ENCODE measurements at regions not wholly inside any gene's neighbourhood (a gene's known extent, or its start where the extent isn't known, plus 50 kb on each side); places are given as distances from the start of the nearest gene placed in this dataset.

GRCh38 chr10:128963211-128964099 is 503.6 kb upstream of the MGMT start:
- Histone ChIP-seq H4K20me1 (ENCODE audit: low read depth) (no peaks in the 10 kb centered on the region), H3K4me2 (no peak overlapping the region), H3F3A (ENCODE audit: low read depth) (no peaks in the 10 kb centered on the region), H3K9ac (no peak overlapping the region), H3K27ac (no peak overlapping the region), H3K79me2 (ENCODE audit: low read depth) (no peaks in the 10 kb centered on the region), H3K9me3 (ENCODE audit: low read depth) (no peaks in the 10 kb centered on the region), H3K27me3 (no peaks in the 10 kb centered on the region), H3K36me3 (no peaks in the 10 kb centered on the region), H3K4me1 (no peaks in the 10 kb centered on the region), H2AFZ (replicated peaks) (no peak overlapping the region), H3K4me3 (no peak overlapping the region)
- no peak overlapping the region for H3K27ac Mint-ChIP-seq
- H3K27me3 Mint-ChIP-seq (ENCODE audit: insufficient read depth, low read depth) = peaks cover 4% of the 10 kb centered on the region
- no peak overlapping the region for H3K4me3 Mint-ChIP-seq
- TF ChIP-seq EZH2phosphoT487 (IDR thresholded peaks at IDR 0.05) (no peak), EZH2 (IDR thresholded peaks at IDR 0.05) (no peak), CTCF (IDR thresholded peaks at IDR 0.05) (no peak)
- peaks cover 3% of the 10 kb centered on the region for H3K9me3 Mint-ChIP-seq
- no peak for DNase-seq (ENCODE audit: low spot score)
- no peaks in the 10 kb centered on the region for H3K36me3 Mint-ChIP-seq
- peaks cover 7% of the 10 kb centered on the region for H3K4me1 Mint-ChIP-seq

GRCh38 chr10:128964100-128964403 is 503.0 kb upstream of the MGMT start:
- no peak overlapping the region for H3K27ac ChIP-seq
- Mint-ChIP-seq H3K27me3 (ENCODE audit: insufficient read depth, low read depth) (peaks cover 4% of the 10 kb centered on the region), H3K27ac (no peak overlapping the region), H3K36me3 (no peaks in the 10 kb centered on the region), H3K4me3 (no peak overlapping the region), H3K4me1 (peaks cover 1% of the 10 kb centered on the region), H3K9me3 (peaks cover 3% of the 10 kb centered on the region)
- no peaks in the 10 kb centered on the region for H3K9me3 ChIP-seq (ENCODE audit: low read depth)
- no peaks in the 10 kb centered on the region for H3K36me3 ChIP-seq
- no peak overlapping the region for H3K4me2 ChIP-seq
- H3F3A ChIP-seq (ENCODE audit: low read depth) = no peaks in the 10 kb centered on the region
- no peaks in the 10 kb centered on the region for H3K27me3 ChIP-seq
- H3K9ac ChIP-seq = no peak overlapping the region
- no peaks in the 10 kb centered on the region for H4K20me1 ChIP-seq (ENCODE audit: low read depth)
- H3K4me3 ChIP-seq = no peak overlapping the region
- TF ChIP-seq EZH2phosphoT487 (IDR thresholded peaks at IDR 0.05) = no peak
- TF ChIP-seq CTCF (IDR thresholded peaks at IDR 0.05) = no peak
- TF ChIP-seq EZH2 (IDR thresholded peaks at IDR 0.05) = no peak
- no peaks in the 10 kb centered on the region for H3K79me2 ChIP-seq (ENCODE audit: low read depth)
- H3K4me1 ChIP-seq = no peaks in the 10 kb centered on the region
- no peak overlapping the region for H2AFZ ChIP-seq (replicated peaks)
- DNase-seq (ENCODE audit: low spot score) = no peak

GRCh38 chr10:128967980-128968756 is 498.9 kb upstream of the MGMT start:
- Histone ChIP-seq H2AFZ (replicated peaks) (no peak overlapping the region), H3K27me3 (no peaks in the 10 kb centered on the region), H3F3A (ENCODE audit: low read depth) (no peaks in the 10 kb centered on the region), H4K20me1 (ENCODE audit: low read depth) (no peaks in the 10 kb centered on the region), H3K9ac (no peak overlapping the region), H3K4me1 (no peaks in the 10 kb centered on the region), H3K27ac (no peak overlapping the region), H3K9me3 (ENCODE audit: low read depth) (no peaks in the 10 kb centered on the region), H3K79me2 (ENCODE audit: low read depth) (no peaks in the 10 kb centered on the region), H3K4me2 (no peak overlapping the region), H3K36me3 (no peaks in the 10 kb centered on the region), H3K4me3 (no peak overlapping the region)
- H3K4me1 Mint-ChIP-seq = peaks cover 3% of the 10 kb centered on the region
- TF ChIP-seq EZH2phosphoT487 (IDR thresholded peaks at IDR 0.05) (no peak), EZH2 (IDR thresholded peaks at IDR 0.05) (no peak), CTCF (IDR thresholded peaks at IDR 0.05) (no peak)
- H3K4me3 Mint-ChIP-seq = no peak overlapping the region
- no peak for DNase-seq (ENCODE audit: low spot score)
- peaks cover 6% of the 10 kb centered on the region for H3K27me3 Mint-ChIP-seq (ENCODE audit: insufficient read depth, low read depth)
- H3K9me3 Mint-ChIP-seq = peaks cover 3% of the 10 kb centered on the region
- no peaks in the 10 kb centered on the region for H3K36me3 Mint-ChIP-seq
- no peak overlapping the region for H3K27ac Mint-ChIP-seq
